ENCODE measurements at regions not wholly inside any gene's neighbourhood (a gene's known extent, or its start where the extent isn't known, plus 50 kb on each side); places are given as distances from the start of the nearest gene placed in this dataset.
"Not testable (repeated sequence)": the region's sequence is repeated elsewhere in the genome, so short reads cannot be mapped to it uniquely, and the experiment has no call there.

- no peaks in the 10 kb centered on the region for H3K36me3 ChIP-seq
- H3K27ac ChIP-seq = no peak overlapping the region
- no peaks in the 10 kb centered on the region for H3K4me1 ChIP-seq (ENCODE audit: control insufficient read depth in 1 of 2, insufficient read depth in 1 of 2, low read depth in 1 of 2, low read length in 1 of 2)
- H3K4me3 ChIP-seq (ENCODE audit: low read depth in 1 of 2, low read length in 1 of 2) = no peak overlapping the region
- no peaks in the 10 kb centered on the region for H3K9me3 ChIP-seq
- H3K27me3 ChIP-seq = peaks cover 15% of the 10 kb centered on the region
- TF ChIP-seq, protein P1, sequence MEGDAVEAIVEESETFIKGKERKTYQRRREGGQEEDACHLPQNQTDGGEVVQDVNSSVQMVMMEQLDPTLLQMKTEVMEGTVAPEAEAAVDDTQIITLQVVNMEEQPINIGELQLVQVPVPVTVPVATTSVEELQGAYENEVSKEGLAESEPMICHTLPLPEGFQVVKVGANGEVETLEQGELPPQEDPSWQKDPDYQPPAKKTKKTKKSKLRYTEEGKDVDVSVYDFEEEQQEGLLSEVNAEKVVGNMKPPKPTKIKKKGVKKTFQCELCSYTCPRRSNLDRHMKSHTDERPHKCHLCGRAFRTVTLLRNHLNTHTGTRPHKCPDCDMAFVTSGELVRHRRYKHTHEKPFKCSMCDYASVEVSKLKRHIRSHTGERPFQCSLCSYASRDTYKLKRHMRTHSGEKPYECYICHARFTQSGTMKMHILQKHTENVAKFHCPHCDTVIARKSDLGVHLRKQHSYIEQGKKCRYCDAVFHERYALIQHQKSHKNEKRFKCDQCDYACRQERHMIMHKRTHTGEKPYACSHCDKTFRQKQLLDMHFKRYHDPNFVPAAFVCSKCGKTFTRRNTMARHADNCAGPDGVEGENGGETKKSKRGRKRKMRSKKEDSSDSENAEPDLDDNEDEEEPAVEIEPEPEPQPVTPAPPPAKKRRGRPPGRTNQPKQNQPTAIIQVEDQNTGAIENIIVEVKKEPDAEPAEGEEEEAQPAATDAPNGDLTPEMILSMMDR (IDR thresholded peaks at IDR 0.05) = no peak
Observed at GRCh38 chr5:154653418-154653763, 101.8 kb upstream of the LARP1 start.

DNA sequence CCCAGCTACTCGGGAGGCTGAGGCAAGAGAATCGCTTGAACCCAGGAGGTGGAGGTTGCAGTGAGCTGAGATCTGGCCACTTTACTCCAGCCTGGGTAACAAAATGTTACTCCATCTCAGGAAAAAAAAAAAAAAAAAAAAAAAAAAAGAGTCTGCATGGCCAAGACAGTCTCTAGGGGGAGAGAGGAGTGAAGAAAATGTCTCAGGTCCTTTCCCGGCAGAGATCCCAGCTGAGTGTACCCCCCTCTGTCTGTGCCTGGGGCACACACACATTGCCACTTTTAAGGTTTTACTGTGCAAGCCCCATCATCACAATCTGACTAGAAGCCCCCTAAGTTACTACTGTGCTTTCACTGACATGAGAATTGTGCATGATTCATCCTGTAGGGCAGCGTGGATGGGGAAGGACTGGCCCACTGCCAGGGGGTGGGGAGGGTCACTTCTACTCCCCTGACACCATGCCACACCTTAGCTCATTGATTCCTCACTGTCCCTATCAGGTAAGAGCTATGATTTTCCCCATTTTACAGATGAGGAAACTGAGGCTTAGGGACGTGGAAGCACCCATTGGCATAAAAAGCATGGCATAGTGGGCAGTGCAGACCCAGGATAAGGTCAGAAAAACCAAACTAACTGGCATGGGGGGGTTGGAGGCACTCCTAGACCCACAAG, 102.3 kb upstream of the LARP1 start:
- no peak overlapping the region for H3K4me3 ChIP-seq (ENCODE audit: low read depth in 1 of 2, low read length in 1 of 2)
- H3K36me3 ChIP-seq = no peaks in the 10 kb centered on the region
- no peak overlapping the region for H3K27ac ChIP-seq
- peaks cover 20% of the 10 kb centered on the region for H3K27me3 ChIP-seq
- TF ChIP-seq, protein P1 (IDR thresholded peaks at IDR 0.05) = no peak
- peaks cover under 1% of the 10 kb centered on the region in 2 experiments for H3K4me1 ChIP-seq (ENCODE audit: control insufficient read depth in 1 of 2, insufficient read depth in 1 of 2, low read depth in 1 of 2, low read length in 1 of 2)
- no peaks in the 10 kb centered on the region for H3K9me3 ChIP-seq

GRCh38 chr5:154651795-154652194, 103.4 kb upstream of the LARP1 start:
- H3K4me3 ChIP-seq (ENCODE audit: low read depth in 1 of 2, low read length in 1 of 2); H3K27ac ChIP-seq; H3K36me3 ChIP-seq; H3K9me3 ChIP-seq: not testable (repeated sequence)
- Histone ChIP-seq H3K27me3 (peaks cover 31% of the 10 kb centered on the region), H3K4me1 (ENCODE audit: control insufficient read depth in 1 of 2, insufficient read depth in 1 of 2, low read depth in 1 of 2, low read length in 1 of 2) (peaks cover 10 to 11% of the 10 kb centered on the region in 2 experiments)

DNA sequence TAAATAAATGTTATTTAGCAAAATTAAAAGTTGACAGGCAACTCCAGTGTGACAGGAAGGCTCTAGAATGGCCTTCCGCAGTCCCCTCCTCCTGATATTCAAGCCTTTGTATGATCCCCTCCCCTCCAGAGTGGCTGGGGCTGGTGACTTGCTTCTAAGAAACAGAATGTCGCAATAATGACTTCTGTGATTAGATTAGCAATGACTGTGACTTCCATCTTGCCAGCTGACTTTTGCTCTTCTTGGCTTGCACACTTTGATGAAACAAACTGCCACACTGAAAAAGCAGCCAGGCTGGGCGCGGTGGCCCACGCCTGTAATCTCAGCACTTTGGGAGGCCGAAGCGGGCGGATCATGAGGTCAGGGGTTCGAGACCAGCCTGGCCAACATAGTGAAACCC, 106.5 kb upstream of the LARP1 start:
- Histone ChIP-seq H3K27me3 (peaks cover 44% of the 10 kb centered on the region), H3K36me3 (no peaks in the 10 kb centered on the region), H3K4me3 (ENCODE audit: low read depth in 1 of 2, low read length in 1 of 2) (no peak overlapping the region), H3K4me1 (ENCODE audit: control insufficient read depth in 1 of 2, insufficient read depth in 1 of 2, low read depth in 1 of 2, low read length in 1 of 2) (peaks cover 10 to 14% of the 10 kb centered on the region in 2 experiments), H3K9me3 (no peaks in the 10 kb centered on the region), H3K27ac (no peak overlapping the region)
- TF ChIP-seq, protein P1 (IDR thresholded peaks at IDR 0.05) = no peak

- TF ChIP-seq, protein P1 (IDR thresholded peaks at IDR 0.05) = no peak
- Histone ChIP-seq H3K27ac (no peak overlapping the region), H3K9me3 (no peaks in the 10 kb centered on the region), H3K4me1 (ENCODE audit: control insufficient read depth in 1 of 2, insufficient read depth in 1 of 2, low read depth in 1 of 2, low read length in 1 of 2) (peaks cover 10 to 14% of the 10 kb centered on the region in 2 experiments), H3K27me3 (peaks cover 44% of the 10 kb centered on the region), H3K36me3 (no peaks in the 10 kb centered on the region), H3K4me3 (ENCODE audit: low read depth in 1 of 2, low read length in 1 of 2) (no peak overlapping the region)
Observed at GRCh38 chr5:154648229-154648628, 106.9 kb upstream of the LARP1 start.

- Histone ChIP-seq H3K4me3 (ENCODE audit: low read depth in 1 of 2, low read length in 1 of 2) (peak overlapping the region in 1 of 2 experiments; percentile 38), H3K27me3 (peaks cover 44% of the 10 kb centered on the region), H3K36me3 (no peaks in the 10 kb centered on the region), H3K9me3 (no peaks in the 10 kb centered on the region), H3K27ac (no peak overlapping the region), H3K4me1 (ENCODE audit: control insufficient read depth in 1 of 2, insufficient read depth in 1 of 2, low read depth in 1 of 2, low read length in 1 of 2) (peaks cover 10 to 14% of the 10 kb centered on the region in 2 experiments)
- TF ChIP-seq, protein P1 (IDR thresholded peaks at IDR 0.05) = no peak
Observed at GRCh38 chr5:154647761-154648145, 107.4 kb upstream of the LARP1 start.
